ENCODE measurements at regions not wholly inside any gene's neighbourhood (a gene's known extent, or its start where the extent isn't known, plus 50 kb on each side); places are given as distances from the start of the nearest gene placed in this dataset.
"Not testable (repeated sequence)": the region's sequence is repeated elsewhere in the genome, so short reads cannot be mapped to it uniquely, and the experiment has no call there.

DNA sequence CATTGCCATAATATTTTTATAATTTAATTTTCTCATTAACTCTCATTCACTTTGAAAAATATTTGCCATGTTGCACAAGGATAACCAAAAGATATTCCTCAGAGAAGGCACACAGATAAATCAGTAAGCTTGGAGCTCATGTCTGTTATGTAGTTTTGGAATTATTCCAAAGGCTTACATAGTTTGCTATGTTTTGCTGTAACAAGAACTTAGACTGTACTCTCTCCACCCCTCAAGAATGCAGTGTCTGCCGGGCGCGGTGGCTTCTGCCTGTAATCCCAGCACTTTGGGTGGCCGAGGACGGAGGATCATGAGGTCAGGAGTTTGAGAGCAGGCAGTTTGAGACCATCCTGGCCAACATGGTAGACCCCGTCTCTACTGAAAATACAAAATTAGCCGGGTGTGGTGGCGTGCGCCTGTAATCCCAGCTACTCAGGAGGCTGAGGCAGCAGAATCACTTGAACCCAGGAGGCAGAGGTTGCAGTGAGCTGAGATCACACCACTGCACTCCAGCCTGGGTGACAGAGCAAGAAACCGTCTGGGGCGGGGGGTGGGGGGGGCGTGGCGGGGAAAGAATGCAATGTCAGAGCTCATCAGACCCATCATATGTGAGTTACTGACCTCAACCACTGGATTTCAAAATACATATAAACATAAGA, 351.0 kb downstream of the SPATA31A6 start:
- not testable (repeated sequence) for H3K79me2 ChIP-seq (ENCODE audit: control insufficient read depth, insufficient read depth, low read length, unreplicated experiment); H3K27ac ChIP-seq (ENCODE audit: low read depth, low read length); H3K36me3 ChIP-seq (ENCODE audit: insufficient read depth, low read length); H3K27me3 ChIP-seq (ENCODE audit: insufficient read depth, low read length); H2AFZ ChIP-seq (ENCODE audit: low read length, unreplicated experiment); H3K4me1 ChIP-seq (ENCODE audit: control insufficient read depth, insufficient read depth, low read length, unreplicated experiment); H3K4me3 ChIP-seq (ENCODE audit: low read depth, low read length)

GRCh38 chr9:42534984-42535325, 351.5 kb downstream of the SPATA31A6 start:
- H3K27me3 ChIP-seq (ENCODE audit: insufficient read depth, low read length); H3K79me2 ChIP-seq (ENCODE audit: control insufficient read depth, insufficient read depth, low read length, unreplicated experiment); H3K27ac ChIP-seq (ENCODE audit: low read depth, low read length); H2AFZ ChIP-seq (ENCODE audit: low read length, unreplicated experiment); H3K4me1 ChIP-seq (ENCODE audit: control insufficient read depth, insufficient read depth, low read length, unreplicated experiment); H3K36me3 ChIP-seq (ENCODE audit: insufficient read depth, low read length); H3K4me3 ChIP-seq (ENCODE audit: low read depth, low read length): not testable (repeated sequence)

DNA sequence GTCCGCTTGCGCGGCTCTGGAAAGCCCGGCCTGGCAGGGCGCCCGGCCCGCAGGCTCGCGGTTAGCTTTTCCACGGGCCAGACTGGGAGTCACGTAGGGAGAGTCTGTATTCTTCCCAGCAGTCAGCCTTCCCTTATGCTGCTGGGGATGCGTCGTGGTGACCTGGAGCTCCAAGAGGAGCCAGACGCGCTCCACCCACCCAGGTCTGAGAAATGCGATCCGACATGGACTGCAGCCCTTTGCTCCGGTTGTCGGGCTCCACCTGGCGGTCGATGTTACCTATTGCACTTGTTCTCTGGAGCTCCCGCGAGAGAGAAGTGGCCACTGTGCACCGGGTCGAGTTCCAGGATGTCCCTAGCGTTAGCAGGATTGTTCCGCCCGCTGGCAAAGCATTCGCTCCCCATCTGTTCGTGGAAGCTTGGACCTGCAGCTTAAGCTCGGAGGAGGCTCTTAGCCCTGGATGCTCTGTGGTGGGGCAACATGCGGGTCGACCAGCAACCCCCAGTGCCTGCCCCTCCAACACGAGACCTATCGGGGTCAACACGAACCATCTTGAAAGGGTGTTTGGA, 367.4 kb downstream of the SPATA31A6 start:
- H3K27ac ChIP-seq (ENCODE audit: low read depth, low read length); H3K4me1 ChIP-seq (ENCODE audit: control insufficient read depth, insufficient read depth, low read length, unreplicated experiment); H2AFZ ChIP-seq (ENCODE audit: low read length, unreplicated experiment); H3K4me3 ChIP-seq (ENCODE audit: low read depth, low read length); H3K36me3 ChIP-seq (ENCODE audit: insufficient read depth, low read length); H3K79me2 ChIP-seq (ENCODE audit: control insufficient read depth, insufficient read depth, low read length, unreplicated experiment); H3K27me3 ChIP-seq (ENCODE audit: insufficient read depth, low read length): not testable (repeated sequence)

GRCh38 chr9:42568530-42568929, 385.1 kb downstream of the SPATA31A6 start:
- H3K4me3 ChIP-seq (ENCODE audit: low read depth, low read length); H3K4me1 ChIP-seq (ENCODE audit: control insufficient read depth, insufficient read depth, low read length, unreplicated experiment); H3K27ac ChIP-seq (ENCODE audit: low read depth, low read length): not testable (repeated sequence)

DNA sequence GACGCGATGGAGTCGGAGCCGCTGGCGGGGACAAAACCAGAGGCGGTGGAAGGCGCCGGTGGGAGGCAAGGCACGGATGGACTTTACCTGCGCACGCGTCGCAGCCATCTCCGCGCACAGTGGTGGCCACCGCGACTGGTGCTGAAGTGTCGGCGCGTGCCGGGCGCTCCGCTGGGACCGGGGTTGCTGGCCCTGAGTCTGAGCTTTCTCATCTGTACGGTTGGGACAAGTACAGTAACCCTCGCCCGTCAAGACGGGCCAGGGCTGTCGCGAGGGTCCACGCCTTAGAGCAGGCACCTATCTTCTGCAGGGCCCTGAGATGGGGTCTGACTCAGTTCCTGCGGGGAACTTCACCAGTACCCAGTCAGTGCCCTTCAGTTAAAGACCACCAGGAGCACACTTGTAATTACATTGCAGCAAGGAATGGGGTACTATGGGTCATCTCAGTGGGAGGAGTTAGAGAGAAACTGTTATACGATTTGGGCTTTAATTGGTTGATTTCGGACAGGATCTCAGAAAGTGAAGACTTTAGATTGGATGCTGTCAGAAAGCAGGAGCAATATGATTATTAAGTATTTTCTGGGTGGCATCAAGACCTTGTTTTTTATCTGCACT, 385.6 kb downstream of the SPATA31A6 start:
- not testable (repeated sequence) for H3K27me3 ChIP-seq (ENCODE audit: insufficient read depth, low read length); H3K36me3 ChIP-seq (ENCODE audit: insufficient read depth, low read length); H3K79me2 ChIP-seq (ENCODE audit: control insufficient read depth, insufficient read depth, low read length, unreplicated experiment); H3K27ac ChIP-seq (ENCODE audit: low read depth, low read length); H3K4me3 ChIP-seq (ENCODE audit: low read depth, low read length); H2AFZ ChIP-seq (ENCODE audit: low read length, unreplicated experiment); H3K4me1 ChIP-seq (ENCODE audit: control insufficient read depth, insufficient read depth, low read length, unreplicated experiment)

More at GRCh38 chr9:42568530-42568929, 385.1 kb downstream of the SPATA31A6 start:
- not testable (repeated sequence) for H3K79me2 ChIP-seq (ENCODE audit: control insufficient read depth, insufficient read depth, low read length, unreplicated experiment); H3K36me3 ChIP-seq (ENCODE audit: insufficient read depth, low read length); H3K27me3 ChIP-seq (ENCODE audit: insufficient read depth, low read length); H2AFZ ChIP-seq (ENCODE audit: low read length, unreplicated experiment)

DNA sequence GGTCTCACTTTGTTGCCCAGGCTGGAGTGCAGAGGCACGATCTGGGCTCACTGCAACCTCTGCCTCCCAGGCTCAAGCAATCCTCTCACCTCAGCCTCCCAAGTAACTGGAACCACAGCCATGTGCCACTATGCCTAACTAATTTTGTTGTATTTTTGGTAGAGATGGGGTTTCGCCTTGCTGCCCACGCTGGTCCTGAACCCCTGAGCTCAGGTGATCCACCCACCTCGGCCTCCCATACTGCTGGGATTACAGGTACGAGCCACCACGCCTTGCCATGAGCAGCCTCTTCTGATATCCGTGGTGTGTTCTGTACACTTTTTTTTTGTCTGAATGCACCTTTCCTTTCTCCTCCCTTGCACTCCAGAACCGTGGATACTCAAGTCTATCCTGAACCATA, 394.4 kb downstream of the SPATA31A6 start:
- H3K27me3 ChIP-seq (ENCODE audit: insufficient read depth, low read length); H3K36me3 ChIP-seq (ENCODE audit: insufficient read depth, low read length); H2AFZ ChIP-seq (ENCODE audit: low read length, unreplicated experiment); H3K4me1 ChIP-seq (ENCODE audit: control insufficient read depth, insufficient read depth, low read length, unreplicated experiment); H3K4me3 ChIP-seq (ENCODE audit: low read depth, low read length); H3K79me2 ChIP-seq (ENCODE audit: control insufficient read depth, insufficient read depth, low read length, unreplicated experiment); H3K27ac ChIP-seq (ENCODE audit: low read depth, low read length): not testable (repeated sequence)

Data from ACC112 (cell line).